IMR-90 (cell line): ENCODE measurements at regions not wholly inside any gene's neighbourhood (a gene's known extent, or its start where the extent isn't known, plus 50 kb on each side); places are given as distances from the start of the nearest gene placed in this dataset.
"Not testable (repeated sequence)": the region's sequence is repeated elsewhere in the genome, so short reads cannot be mapped to it uniquely, and the experiment has no call there.

Experiments
- CEBPB ChIP-seq: IDR thresholded peaks from 2 replicates; pipeline ENCODE4 v1.6.1; 2012; ENCODE audit warnings: low read depth, low read length, improper control_type of control experiment
- CHD1 ChIP-seq: IDR thresholded peaks from 2 replicates; pipeline ENCODE4 v1.6.1; 2012; ENCODE audit warnings: low read depth, low read length, improper control_type of control experiment
- MAZ ChIP-seq: IDR thresholded peaks from 2 replicates; pipeline ENCODE4 v1.6.1; 2012; ENCODE audit warnings: low read depth, mild to moderate bottlenecking, low read length, improper control_type of control experiment, moderate library complexity, borderline replicate concordance
- MXI1 ChIP-seq: IDR thresholded peaks from 2 replicates; pipeline ENCODE4 v1.6.1; 2012; ENCODE audit warnings: low read depth, mild to moderate bottlenecking, low read length, moderate library complexity, borderline replicate concordance
- NFE2L2 ChIP-seq: fragments of 150-350 bp; IDR thresholded peaks from 2 replicates; pipeline ENCODE4 v1.6.1; 2016; ENCODE audit warnings: low read depth, mild to moderate bottlenecking, low read length
- POLR2A ChIP-seq: IDR thresholded peaks from 2 replicates; pipeline ENCODE4 v1.6.1; 2012; ENCODE audit warnings: mild to moderate bottlenecking, low read depth, low read length
- RAD21 ChIP-seq: IDR thresholded peaks from 2 replicates; pipeline ENCODE4 v1.6.1; 2012; ENCODE audit warnings: low read length, improper control_type of control experiment
- RCOR1 ChIP-seq: IDR thresholded peaks from 2 replicates; pipeline ENCODE4 v1.6.1; 2012; ENCODE audit warnings: mild to moderate bottlenecking, low read length, improper control_type of control experiment; ENCODE audit not compliant: insufficient replicate concordance
- RFX5 ChIP-seq: IDR thresholded peaks from 2 replicates; pipeline ENCODE4 v1.8.0; 2012; ENCODE audit warnings: low read depth, mild to moderate bottlenecking, low read length, moderate library complexity
- SMC3 ChIP-seq: fragments of 150-350 bp; IDR thresholded peaks from 2 replicates; pipeline ENCODE4 v1.6.1; 2016; ENCODE audit warnings: low read depth, mild to moderate bottlenecking, antibody characterized with exemption, low read length, moderate library complexity
- TF ChIP-seq, protein P1 (sequence below): conservative IDR thresholded peaks from 2 replicates; pipeline ENCODE4 v1.5.1; 2012; ENCODE audit warnings: mild to moderate bottlenecking, low read depth, low read length, improper control_type of control experiment
- TF ChIP-seq, protein P2 (sequence below): fragments of 150-350 bp; IDR thresholded peaks from 2 replicates; pipeline ENCODE4 v1.6.1; 2016; ENCODE audit warnings: low read depth, mild to moderate bottlenecking, low read length, moderate library complexity, borderline replicate concordance
- TF ChIP-seq, protein P3 (sequence below): fragments of 150-350 bp; IDR thresholded peaks from 2 replicates; pipeline ENCODE4 v1.6.1; 2017; ENCODE audit warnings: mild to moderate bottlenecking, antibody characterized with exemption, low read length, low read depth

DNA sequence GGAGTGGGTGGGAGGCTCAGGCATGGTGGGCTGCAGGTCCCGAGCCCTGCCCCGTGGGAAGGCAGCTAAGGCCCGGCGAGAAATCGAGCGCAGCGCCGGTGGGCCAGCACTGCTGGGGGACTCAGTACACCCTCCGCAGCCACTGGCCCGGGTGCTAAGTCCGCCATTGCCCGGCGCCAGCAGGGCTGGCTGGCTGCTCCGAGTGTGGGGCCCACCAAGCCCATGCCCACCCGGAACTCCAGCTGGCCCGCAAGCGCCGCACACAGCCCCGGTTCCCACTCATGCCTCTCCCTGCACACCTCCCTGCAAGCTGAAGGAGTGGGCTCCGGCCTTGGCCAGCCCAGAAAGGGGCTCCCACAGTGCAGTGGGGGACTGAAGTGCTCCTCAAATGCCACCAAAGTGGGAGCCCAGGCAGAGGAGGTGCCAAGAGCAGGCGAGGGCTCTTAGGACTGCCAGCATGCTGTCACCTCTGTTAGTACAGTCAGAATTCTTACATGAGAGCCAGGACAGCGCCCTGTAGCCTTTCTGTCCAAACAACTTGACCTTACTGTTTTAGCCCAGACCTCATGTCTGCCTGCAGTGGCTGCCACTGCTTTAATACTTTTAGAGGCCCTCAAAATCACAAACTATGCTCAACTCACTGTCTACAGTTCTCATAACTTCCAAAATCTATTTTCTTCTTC, 1117.9 kb downstream of the STIM2 start:
- TF ChIP-seq, protein P1, sequence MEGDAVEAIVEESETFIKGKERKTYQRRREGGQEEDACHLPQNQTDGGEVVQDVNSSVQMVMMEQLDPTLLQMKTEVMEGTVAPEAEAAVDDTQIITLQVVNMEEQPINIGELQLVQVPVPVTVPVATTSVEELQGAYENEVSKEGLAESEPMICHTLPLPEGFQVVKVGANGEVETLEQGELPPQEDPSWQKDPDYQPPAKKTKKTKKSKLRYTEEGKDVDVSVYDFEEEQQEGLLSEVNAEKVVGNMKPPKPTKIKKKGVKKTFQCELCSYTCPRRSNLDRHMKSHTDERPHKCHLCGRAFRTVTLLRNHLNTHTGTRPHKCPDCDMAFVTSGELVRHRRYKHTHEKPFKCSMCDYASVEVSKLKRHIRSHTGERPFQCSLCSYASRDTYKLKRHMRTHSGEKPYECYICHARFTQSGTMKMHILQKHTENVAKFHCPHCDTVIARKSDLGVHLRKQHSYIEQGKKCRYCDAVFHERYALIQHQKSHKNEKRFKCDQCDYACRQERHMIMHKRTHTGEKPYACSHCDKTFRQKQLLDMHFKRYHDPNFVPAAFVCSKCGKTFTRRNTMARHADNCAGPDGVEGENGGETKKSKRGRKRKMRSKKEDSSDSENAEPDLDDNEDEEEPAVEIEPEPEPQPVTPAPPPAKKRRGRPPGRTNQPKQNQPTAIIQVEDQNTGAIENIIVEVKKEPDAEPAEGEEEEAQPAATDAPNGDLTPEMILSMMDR: not testable (repeated sequence)
- TF ChIP-seq RCOR1, SMC3, CEBPB, NFE2L2, RFX5, MXI1, POLR2A, MAZ, RAD21, CHD1: not testable (repeated sequence)
- TF ChIP-seq, protein P2, sequence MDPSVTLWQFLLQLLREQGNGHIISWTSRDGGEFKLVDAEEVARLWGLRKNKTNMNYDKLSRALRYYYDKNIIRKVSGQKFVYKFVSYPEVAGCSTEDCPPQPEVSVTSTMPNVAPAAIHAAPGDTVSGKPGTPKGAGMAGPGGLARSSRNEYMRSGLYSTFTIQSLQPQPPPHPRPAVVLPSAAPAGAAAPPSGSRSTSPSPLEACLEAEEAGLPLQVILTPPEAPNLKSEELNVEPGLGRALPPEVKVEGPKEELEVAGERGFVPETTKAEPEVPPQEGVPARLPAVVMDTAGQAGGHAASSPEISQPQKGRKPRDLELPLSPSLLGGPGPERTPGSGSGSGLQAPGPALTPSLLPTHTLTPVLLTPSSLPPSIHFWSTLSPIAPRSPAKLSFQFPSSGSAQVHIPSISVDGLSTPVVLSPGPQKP: not testable (repeated sequence)
- TF ChIP-seq, protein P3, sequence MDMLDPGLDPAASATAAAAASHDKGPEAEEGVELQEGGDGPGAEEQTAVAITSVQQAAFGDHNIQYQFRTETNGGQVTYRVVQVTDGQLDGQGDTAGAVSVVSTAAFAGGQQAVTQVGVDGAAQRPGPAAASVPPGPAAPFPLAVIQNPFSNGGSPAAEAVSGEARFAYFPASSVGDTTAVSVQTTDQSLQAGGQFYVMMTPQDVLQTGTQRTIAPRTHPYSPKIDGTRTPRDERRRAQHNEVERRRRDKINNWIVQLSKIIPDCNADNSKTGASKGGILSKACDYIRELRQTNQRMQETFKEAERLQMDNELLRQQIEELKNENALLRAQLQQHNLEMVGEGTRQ: not testable (repeated sequence)
